ENCODE measurements at regions not wholly inside any gene's neighbourhood (a gene's known extent, or its start where the extent isn't known, plus 50 kb on each side); places are given as distances from the start of the nearest gene placed in this dataset.

DNA sequence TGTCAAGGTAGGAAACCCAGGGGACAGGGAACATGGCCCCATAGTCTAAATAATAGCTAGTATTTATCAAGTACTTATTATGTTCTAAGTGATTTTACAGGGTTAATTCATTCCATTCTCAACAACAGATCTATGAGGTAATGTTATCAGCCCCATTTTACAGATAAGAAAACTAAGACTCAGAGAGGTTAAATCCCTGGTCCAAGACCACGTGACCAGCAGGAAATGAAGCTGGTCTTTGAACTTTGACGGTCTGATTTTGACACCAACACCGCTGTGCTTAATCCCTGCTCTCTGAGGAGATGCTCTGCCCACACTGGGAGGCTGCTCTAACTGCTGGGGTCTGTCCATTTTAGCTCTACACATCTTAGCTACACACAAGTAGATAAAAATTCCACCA lies 253.5 kb downstream of the SPTSSA start:
- no peak for TF ChIP-seq POLR2A (IDR thresholded peaks at IDR 0.05)
- TF ChIP-seq, protein P1, sequence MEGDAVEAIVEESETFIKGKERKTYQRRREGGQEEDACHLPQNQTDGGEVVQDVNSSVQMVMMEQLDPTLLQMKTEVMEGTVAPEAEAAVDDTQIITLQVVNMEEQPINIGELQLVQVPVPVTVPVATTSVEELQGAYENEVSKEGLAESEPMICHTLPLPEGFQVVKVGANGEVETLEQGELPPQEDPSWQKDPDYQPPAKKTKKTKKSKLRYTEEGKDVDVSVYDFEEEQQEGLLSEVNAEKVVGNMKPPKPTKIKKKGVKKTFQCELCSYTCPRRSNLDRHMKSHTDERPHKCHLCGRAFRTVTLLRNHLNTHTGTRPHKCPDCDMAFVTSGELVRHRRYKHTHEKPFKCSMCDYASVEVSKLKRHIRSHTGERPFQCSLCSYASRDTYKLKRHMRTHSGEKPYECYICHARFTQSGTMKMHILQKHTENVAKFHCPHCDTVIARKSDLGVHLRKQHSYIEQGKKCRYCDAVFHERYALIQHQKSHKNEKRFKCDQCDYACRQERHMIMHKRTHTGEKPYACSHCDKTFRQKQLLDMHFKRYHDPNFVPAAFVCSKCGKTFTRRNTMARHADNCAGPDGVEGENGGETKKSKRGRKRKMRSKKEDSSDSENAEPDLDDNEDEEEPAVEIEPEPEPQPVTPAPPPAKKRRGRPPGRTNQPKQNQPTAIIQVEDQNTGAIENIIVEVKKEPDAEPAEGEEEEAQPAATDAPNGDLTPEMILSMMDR (IDR thresholded peaks at IDR 0.05): no peak

Data from Peyer's patch (tissue), 4 donors.